Epidermal melanocyte (primary cell): ENCODE measurements at regions not wholly inside any gene's neighbourhood (a gene's known extent, or its start where the extent isn't known, plus 50 kb on each side); places are given as distances from the start of the nearest gene placed in this dataset.
"Not testable (repeated sequence)": the region's sequence is repeated elsewhere in the genome, so short reads cannot be mapped to it uniquely, and the experiment has no call there.

Experiments used
- DNase-seq: peaks from one replicate; pipeline ENCODE4 v3.0.0; 2011; ENCODE audit warnings: low spot score; ENCODE audit not compliant: insufficient read length

GRCh38 chr5:102049517-102049916 lies 246.6 kb downstream of the SLCO4C1 start:
- no peak for DNase-seq

GRCh38 chr5:102048940-102049339 lies 247.1 kb downstream of the SLCO4C1 start:
- DNase-seq = no peak

- DNase-seq = not testable (repeated sequence)
Measured at GRCh38 chr5:102047073-102047472, 249.0 kb downstream of the SLCO4C1 start.

GRCh38 chr5:102040326-102040725 lies 255.8 kb downstream of the SLCO4C1 start:
- DNase-seq = no peak

- no peak for DNase-seq
Measured at GRCh38 chr5:102036927-102037326, 259.2 kb downstream of the SLCO4C1 start.

GRCh38 chr5:102031711-102032110 lies 264.4 kb downstream of the SLCO4C1 start:
- no peak for DNase-seq

GRCh38 chr5:102018690-102019089 lies 277.4 kb downstream of the SLCO4C1 start:
- no peak for DNase-seq

GRCh38 chr5:102018279-102018678 lies 277.8 kb downstream of the SLCO4C1 start:
- DNase-seq = no peak

- DNase-seq = no peak
Measured at GRCh38 chr5:102014371-102014770, 281.7 kb downstream of the SLCO4C1 start.

GRCh38 chr5:102010644-102011043 lies 285.4 kb downstream of the SLCO4C1 start:
- no peak for DNase-seq

- no peak for DNase-seq
Measured at GRCh38 chr5:101997235-101997634, 298.8 kb downstream of the SLCO4C1 start.

- DNase-seq = no peak
Measured at GRCh38 chr5:101995585-101995984, 300.5 kb downstream of the SLCO4C1 start.

GRCh38 chr5:101991486-101991885 lies 304.6 kb downstream of the SLCO4C1 start:
- DNase-seq = no peak

GRCh38 chr5:101989659-101990058 lies 306.4 kb downstream of the SLCO4C1 start:
- DNase-seq = no peak

GRCh38 chr5:101977729-101978345 lies 318.2 kb downstream of the SLCO4C1 start:
- peak; percentile 73 for DNase-seq

GRCh38 chr5:101976933-101977332 lies 319.2 kb downstream of the SLCO4C1 start:
- DNase-seq = no peak

GRCh38 chr5:101969742-101970141 lies 326.3 kb downstream of the SLCO4C1 start:
- DNase-seq = no peak

- DNase-seq = no peak
Measured at GRCh38 chr5:101966476-101966875, 329.6 kb downstream of the SLCO4C1 start.

GRCh38 chr5:101955891-101956290 lies 340.2 kb downstream of the SLCO4C1 start:
- no peak for DNase-seq

- no peak for DNase-seq
Measured at GRCh38 chr5:101950019-101950418, 346.1 kb downstream of the SLCO4C1 start.

GRCh38 chr5:101948615-101949014 lies 347.5 kb downstream of the SLCO4C1 start:
- DNase-seq = no peak

- DNase-seq = no peak
Measured at GRCh38 chr5:101943784-101944183, 352.3 kb downstream of the SLCO4C1 start.

- DNase-seq = no peak
Measured at GRCh38 chr5:101942321-101942882, 353.7 kb downstream of the SLCO4C1 start.
